ENCODE measurements at regions not wholly inside any gene's neighbourhood (a gene's known extent, or its start where the extent isn't known, plus 50 kb on each side); places are given as distances from the start of the nearest gene placed in this dataset.
A peak's percentile ranks its signal among the peaks of the same experiment; 100 is the strongest.
"Not testable (repeated sequence)": the region's sequence is repeated elsewhere in the genome, so short reads cannot be mapped to it uniquely, and the experiment has no call there.

- no peak for DNase-seq
Measured at GRCh38 chr3:130569461-130570365, 52.7 kb downstream of the COL6A6 start.

- DNase-seq: no peak
Measured at GRCh38 chr3:130572769-130573168, 55.8 kb downstream of the COL6A6 start.

DNA sequence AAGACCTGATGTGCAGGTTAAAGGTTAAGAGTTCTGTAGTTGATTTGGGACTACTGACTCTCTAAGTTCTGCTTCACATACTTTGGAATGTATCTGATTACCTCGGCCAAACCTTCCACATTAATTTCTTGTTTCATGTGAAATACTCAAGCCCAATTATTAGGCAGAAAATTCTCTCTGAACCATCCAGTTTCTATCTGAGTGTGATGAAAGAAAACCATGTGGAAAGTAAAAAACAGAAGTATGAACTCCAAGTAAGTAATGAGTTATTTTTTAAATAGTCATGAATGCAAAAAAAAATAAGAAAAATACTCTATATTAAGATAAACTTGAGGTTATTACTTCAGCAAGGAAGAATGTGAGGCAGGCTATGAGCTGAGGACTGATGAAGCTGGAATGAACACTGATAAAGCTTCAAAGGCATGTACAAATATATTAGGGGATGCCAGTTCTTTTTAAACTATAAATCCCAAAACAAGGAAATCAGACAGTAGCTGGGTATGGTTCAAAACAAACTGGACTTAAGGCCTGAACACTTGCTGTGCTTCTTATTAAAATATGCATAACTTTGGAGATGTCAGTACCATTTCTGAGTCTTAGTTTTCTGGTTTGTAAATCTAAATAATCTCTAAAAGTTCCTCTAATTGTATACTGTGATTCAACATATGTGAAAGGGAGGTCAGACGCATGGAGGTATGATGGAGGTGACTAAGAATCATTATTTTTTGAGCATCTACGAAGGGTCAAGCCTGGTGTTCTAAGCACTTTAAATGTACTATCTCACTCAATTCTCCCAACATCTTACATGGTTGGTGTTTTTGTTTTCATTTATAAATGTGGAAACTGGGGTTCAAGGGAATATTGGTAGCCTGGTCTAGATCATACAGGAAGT, 59.6 kb downstream of the COL6A6 start:
- no peak for DNase-seq

GRCh38 chr3:130582457-130583153, 65.6 kb downstream of the COL6A6 start:
- DNase-seq: no peak

DNA sequence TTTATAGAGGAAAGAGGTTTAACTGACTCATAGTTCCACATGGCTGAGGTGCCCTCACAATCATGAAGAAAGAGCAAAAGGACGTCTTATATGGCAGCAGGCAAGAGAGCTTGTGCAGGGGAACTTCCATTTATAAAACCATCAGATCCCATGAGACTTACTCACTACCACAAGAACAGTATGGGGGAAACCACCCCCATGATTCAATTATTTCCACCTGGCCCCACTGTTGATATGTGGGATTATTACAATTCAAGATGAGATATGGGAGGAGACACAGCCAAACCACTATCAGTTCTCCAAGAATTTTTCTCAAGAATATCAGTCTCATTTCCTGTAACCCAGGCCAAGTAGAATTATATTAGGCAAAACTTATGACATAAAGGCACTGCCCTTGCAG, 77.8 kb downstream of the COL6A6 start:
- DNase-seq: not testable (repeated sequence)

DNA sequence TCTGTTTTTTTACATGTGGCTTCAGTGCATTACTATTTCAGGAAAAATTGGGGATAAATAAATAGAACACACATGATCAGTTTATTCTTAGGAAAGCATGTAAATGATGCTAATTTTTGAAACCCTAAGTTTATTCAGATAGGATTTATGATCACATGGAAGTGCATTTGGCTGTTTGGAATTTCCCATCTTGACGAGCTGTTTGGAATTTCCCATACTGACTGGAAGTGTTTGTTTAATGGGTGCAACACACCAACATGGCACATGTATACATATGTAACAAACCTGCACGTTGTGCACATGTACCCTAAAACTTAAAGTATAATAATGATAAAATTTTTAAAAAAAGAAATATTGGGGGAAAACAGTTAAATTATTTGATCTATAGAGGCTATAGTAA, 79.5 kb downstream of the COL6A6 start:
- DNase-seq: no peak

GRCh38 chr3:130601442-130601971, 84.5 kb downstream of the COL6A6 start:
- peak; percentile 10 for DNase-seq

DNA sequence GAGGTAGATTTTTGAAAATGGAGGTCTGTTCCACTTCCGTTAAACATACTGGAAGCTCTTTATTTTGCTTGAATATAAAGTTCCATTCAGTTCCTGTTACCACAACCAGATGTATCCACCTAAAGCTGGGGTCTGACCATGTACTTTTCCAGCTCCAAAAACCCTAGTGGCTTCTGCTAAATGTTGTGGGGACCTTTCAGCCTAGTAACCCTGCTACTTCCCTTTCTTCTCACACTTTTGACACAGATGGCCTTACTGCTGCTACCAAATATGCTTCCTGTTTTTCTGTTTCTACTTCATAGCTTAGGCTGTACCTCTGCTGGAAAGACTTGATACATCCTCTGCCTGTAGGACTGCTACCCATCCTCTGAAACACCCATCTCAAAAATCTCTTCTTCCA, 87.8 kb downstream of the COL6A6 start:
- DNase-seq: no peak

GRCh38 chr3:130606336-130606735, 89.4 kb downstream of the COL6A6 start:
- DNase-seq: no peak

- no peak for DNase-seq
Measured at GRCh38 chr3:130607553-130608154, 90.7 kb downstream of the COL6A6 start.

GRCh38 chr3:130609166-130609979, 92.4 kb downstream of the COL6A6 start:
- no peak for DNase-seq

DNA sequence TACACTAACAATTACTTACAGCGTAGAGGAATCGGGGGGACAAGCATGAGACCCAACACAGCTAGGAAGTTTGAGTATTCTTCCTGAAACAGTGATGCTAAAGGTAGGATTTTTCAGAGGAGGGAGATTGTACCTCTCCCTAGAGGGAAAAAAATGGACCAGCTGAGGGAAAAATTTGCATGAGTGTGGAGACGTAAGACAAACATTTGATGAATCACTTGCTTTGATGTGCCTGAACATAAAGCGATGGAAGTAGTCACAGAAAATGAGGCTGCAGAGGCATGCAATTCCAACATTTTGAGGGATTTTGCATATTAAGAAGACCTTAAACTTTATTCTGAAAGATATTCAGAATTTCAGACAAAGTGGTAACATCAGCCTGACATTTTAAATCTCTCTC, 102.2 kb downstream of the COL6A6 start:
- no peak for DNase-seq

- DNase-seq: no peak
Measured at GRCh38 chr3:130621824-130622223, 104.8 kb downstream of the COL6A6 start.

GRCh38 chr3:130626049-130626448, 109.1 kb downstream of the COL6A6 start:
- no peak for DNase-seq

GRCh38 chr3:130627143-130627855, 110.3 kb downstream of the COL6A6 start:
- no peak for DNase-seq

- no peak for DNase-seq
Measured at GRCh38 chr3:130627882-130628281, 110.9 kb downstream of the COL6A6 start.
